ENCODE measurements at regions not wholly inside any gene's neighbourhood (a gene's known extent, or its start where the extent isn't known, plus 50 kb on each side); places are given as distances from the start of the nearest gene placed in this dataset.
"Not testable (repeated sequence)": the region's sequence is repeated elsewhere in the genome, so short reads cannot be mapped to it uniquely, and the experiment has no call there.

DNA sequence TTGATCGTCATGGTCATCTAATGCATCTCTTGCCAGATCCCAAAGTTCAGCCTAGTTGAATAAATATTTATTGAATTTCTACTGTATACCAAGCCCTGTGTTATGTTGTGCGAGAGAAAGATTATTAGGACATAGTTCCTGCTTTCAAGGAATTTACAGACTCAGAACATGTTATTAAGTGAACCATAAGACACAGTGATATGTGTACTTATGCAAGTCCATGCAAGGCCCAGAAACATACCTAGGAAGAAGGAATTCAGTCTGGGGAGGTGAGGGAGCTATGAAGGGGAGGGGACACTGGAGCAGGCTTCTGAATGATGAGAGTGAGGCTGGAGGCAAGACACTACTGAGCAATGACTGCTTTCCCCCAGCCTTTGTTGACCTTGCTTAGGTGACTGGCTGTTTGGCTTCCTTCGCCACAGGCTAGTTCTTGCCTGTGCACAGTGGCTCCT lies 81.4 kb downstream of the ACAA2 start:
- DNase-seq: peak; percentile 78

DNA sequence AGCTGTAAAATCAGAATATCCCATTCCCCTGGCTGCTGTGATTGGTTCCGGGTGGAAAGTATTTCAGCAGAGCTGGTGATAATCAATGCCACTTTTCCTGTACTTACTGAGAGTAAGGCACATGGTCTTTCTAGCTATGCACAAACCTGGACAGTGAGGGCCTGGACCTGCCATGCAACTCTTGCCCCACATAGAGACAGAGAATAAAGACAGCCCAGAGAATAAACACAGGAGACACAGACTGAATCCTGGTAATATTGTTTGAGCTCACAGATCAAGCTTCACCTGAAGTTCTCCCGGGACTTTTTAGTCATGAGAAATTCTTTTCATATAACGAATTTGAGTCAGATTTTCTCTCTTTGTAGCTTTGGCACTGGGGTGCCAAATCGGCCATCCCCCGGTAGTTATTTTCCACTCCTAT lies 81.9 kb downstream of the ACAA2 start:
- no peak for DNase-seq

DNA sequence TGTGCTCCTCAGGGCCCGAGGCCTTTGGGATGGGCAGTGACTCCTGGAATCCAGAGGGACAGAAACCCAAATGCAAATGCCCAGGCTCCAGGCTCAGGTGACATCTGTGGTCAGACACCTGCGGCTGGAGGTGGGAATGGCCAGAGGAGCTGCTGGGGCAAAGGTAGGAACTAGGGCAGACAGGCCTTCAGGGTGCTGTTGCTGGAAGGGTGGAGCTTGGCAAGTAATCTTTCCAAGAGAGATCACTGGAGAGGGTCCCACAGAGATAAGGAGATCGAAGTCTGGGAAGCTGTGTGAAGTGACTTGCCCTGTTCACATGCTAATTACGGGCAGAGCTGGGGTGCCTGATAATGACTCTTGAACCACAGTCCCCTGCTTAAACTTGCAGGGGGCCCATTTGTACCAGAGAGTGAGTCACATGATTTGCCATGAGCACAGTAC lies 82.4 kb downstream of the ACAA2 start:
- DNase-seq: peak; percentile 74

DNA sequence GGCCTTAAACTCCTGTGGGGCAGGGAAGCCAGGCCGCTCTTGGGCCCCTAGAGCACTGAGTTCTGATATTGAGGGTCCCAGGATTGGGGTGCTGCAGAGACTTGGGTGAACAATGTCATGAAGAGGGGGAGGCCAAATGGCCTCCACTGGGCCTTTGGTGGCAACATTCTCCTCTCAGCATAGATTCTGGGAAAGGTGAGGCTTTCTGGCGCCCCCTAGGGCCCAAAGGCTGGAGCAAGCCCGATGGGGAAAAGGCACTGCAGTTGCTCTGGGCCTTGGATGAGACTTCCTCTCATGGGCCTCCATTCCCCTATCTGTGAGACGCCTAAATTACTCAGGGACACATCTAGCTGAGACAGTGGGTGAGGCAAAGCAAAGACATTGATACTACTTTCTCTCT lies 84.8 kb downstream of the ACAA2 start:
- peak; percentile 72 for DNase-seq

DNA sequence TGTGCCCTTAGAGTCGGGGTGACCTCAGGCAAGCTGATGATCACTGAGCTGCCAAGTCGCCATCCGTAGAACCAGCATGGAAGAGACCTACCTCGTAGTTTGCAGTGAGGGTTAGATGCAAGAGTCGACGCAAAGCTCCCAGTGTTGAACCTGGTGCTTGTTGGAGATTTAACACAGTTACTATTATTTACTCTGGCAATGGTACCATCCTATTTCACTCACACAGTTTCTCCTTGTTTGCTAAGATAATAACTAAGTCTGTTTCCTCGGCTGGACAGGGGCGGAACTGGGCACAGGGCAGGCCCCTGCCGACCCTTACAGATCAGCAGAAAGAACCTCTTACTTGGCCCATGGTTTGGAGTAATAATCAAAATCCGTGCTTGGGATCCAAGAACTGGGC lies 85.5 kb downstream of the ACAA2 start:
- DNase-seq: no peak

DNA sequence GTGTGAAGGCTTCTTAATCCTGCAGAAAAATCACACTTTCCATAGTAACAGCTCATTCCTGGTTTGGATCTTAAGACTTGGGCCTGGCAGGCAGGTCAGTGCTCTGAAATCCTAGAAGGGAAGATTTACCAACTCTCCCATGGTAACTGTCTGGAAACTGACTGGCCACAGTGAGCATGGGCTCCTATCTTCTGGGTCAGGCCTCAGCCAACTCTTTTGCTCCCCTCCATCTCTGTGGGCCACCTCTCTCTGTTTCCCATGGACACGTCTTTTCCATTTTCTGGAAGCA lies 86.7 kb downstream of the ACAA2 start:
- no peak for DNase-seq

DNA sequence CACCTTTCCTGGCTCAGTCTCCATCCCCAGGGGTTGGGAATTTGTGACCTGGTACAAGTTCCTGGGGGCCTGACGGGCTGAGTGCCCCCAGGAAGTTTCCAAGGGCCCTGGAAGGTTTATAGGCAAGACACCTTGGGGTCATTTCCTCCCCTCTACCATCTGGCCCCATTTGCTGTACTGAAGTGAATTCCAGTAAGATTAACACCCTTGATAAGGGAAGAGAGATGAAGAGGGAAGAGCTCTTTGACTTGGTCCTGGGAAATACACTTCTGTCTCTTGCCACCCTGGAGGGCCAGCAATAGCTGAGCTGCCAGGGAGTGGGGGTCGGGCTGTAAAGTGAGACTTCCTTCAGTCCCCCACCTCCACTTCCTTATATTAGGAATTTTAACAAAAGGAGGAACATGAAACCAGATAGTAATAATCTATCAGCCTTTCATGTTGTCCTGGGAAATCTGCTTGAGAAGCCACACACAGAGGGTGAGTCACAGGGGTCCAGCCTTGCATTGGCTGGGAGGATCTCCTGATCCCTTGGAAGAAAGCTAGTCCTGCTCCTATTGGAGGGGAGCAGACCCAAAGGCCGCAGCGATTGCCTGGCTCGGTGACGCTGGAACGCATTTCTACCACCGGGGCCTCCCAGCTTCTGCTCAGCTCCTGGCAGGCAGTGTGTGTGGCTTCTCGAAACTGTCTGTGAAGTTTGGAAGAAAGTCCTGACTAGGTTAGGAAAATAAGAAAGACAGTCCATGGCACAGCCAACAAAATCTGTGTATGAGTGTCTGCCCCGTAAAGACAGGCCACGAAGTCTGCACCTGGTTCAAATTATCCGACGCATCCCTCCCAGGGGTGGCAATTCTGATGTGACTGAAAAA lies 87.3 kb downstream of the ACAA2 start:
- DNase-seq: peak; percentile 98

DNA sequence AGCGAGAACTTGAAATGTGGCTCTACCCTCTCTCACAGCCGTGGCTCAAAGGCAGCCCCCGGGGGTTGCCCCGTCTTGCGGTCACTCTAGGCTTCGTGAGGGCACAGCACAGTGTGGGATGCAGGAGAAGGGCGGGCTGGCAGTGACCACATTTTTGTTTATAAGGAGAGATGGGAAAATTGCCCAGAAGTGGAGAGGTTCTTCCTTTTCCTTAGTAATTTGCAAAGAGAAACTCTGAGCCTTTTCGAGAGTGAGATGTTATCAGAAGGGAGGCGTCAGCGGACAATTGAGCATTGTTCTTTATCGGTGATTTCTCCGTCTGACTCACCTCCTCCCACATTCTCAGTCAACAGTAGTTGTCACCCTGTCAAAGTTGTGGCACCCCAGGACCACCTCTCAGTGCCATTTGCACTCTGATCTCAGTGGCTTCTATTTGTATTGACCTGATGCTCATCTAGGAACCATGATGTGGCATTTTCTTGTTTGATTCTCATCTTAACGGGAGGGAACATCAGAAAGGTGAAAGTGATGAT lies 89.6 kb downstream of the ACAA2 start:
- DNase-seq: peak; percentile 88

DNA sequence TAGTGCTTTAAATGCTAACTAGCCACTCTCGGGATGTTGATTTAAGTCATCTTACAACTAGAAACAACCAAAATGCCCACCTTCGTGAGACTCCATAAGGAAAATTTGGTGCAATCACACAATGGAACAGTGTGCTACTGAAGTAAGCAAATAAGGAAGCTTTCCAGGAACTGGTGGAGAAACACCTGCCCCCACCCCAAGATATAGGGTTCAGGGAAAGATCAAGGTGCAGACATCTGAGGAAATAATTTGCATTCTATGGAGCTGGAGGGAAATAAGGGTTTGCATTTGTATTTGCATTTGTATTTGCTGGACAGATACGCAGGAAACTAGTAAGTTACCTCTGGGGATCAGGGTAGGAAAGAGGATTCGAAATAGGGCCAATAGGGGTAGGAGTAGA lies 90.9 kb downstream of the ACAA2 start:
- DNase-seq: no peak

DNA sequence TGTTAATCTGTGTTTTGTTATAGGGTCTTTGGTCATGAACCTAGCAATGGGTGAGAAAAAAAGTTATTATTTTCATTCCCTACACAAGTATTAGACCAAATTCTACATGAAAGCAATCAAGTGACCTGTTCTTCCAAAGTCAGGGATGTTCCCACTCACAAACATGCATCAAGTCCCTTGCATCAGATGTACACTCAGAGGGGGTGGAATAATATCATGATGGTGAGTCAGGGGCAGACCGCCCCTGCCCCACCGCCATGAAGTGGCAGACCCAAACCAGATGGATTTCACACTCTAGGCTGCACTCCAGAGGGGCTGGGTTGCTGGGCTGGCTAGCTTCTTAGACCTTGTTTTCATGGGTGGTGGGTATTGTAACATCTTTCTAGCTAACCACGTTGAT lies 91.4 kb downstream of the ACAA2 start:
- no peak for DNase-seq

DNA sequence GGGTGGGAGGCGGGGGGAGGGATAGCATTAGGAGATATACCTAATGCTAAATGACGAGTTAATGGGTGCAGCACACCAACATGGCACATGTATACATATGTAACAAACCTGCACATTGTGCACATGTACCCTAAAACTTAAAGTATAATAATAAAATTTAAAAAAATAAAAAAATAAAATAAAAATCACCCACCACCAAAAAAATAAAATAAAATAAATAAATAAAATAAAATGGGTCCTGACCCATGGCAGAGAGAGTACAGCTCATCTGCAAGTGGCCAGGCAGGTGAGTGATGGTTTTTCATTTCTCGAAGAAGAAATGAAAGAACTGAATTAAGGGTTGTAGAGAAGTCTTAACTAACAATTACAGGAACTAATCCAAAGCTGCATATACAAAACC lies 92.4 kb downstream of the ACAA2 start:
- not testable (repeated sequence) for DNase-seq

DNA sequence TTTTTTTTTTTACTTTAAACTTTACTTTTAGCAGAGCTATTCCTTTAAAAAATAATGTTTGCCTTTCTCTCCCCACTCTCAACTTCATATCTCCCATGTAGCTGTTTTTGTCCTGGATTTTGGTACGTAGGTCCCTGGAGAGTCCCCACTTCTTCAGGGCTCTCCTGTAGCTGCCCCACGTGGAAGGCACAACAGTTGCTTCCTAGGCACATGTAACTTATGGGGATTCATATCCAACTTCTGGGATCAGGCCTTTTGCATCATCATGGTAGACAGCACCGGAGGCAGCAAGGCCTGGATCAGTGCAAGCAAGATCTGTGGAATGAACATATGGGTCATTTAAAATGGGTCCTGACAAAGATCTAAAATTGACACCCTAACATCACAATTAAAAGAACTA lies 95.7 kb downstream of the ACAA2 start:
- no peak for DNase-seq

DNA sequence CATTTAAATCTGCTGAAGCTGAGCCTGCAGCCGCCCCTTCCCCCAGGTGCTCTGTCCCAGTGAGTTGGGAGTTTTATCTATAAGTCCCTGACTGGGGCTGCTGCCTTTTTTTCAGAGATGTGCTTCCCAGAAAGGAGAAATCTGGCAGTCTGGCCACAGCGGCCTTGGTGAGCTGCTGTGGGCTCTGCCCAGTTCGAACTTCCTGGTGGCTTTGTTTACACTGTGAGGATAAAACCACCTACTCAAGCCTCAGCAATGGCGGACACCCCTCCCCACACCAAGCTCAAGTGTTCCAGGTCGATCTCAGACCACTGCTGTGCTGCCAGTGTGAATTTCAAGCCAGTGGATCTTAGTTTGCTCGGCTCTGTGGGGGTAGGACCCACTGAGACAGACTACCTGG lies 97.3 kb downstream of the ACAA2 start:
- DNase-seq: no peak

DNA sequence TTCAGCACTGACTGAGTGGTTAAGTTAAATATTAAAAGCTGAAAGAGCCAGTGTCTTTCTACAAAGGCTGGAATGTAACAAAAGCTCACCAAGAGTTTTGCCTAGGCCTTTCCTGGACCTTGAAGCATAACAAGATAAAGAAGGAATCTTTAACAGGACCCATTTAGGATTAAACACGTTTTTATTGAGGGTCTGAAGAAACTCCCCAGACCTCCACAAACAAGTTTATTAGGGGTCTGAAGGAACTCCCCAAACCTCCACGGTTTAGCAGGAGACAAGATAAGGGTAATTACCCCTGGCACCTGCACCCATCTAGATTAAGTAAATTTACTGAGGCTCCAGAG lies 104.0 kb downstream of the ACAA2 start:
- no peak for DNase-seq

DNA sequence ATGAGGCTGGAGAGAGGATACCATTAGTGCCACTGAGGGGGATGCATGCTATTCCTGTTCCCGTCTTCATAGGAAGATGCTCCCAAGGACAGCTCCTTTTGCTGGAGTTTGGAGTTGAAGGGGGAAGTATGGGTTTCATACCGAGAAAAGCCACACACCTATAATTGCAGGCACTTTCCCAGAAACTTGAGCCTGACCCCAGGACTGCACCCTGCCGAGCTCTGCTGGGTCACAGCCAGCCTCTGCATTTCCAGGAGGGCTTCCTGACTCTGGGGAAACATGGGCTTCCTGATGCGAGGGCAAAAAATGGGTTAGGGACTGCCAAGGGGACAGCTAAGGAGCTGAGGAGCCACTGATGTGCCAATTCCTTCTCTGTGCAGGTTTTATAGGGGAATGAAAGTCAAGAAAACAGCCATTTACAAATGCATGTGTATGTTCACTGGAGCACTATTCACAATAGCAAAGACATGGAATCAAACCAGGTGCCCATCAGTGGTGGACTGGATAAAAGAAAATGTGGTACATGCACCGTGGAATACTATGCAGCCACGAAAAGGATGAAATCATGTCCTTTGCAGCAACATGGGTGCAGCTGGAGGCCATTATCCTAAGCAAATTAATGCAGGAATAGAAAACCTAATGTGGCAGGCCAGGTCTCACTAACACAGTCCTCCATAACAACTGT lies 104.5 kb downstream of the ACAA2 start:
- no peak for DNase-seq

DNA sequence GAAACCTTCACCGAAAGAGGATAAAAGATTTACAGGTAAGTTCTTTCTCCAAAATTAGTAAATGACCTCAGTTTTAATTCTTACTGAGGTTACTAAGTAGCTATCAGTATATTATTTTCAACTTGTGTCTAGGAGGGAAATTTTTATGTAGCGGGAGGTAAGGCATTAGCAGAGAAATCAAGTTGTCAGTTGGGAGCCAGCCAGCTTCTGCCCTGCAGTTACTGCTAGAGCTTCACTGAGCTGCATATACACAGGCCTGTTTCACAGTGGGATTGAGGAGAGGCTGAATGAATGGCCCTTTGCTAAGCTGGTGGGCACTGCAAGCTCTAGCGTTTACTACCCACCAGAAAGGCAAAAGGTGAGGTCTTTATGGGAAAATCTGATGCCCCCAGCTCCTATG lies 105.7 kb downstream of the ACAA2 start:
- DNase-seq: no peak

DNA sequence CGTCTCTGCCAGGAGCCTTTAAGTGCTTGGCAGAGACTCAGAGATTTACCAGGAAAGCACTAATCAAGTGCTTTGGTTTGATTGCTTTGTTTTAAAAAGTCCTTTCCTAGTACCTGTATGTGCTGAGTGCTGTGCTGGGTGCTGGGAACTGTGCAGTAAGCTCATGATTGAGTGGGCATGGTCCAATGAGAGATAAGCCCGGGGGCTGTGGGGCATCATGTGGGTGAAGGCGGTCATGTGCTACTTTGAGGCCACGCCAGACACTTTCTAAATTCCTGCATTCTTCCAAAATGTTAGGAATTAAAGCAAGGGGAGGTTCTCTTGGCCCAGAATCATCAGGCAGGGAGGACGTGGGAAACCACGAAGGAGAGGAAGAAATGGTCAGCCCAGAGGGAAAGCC lies 109.0 kb downstream of the ACAA2 start:
- DNase-seq: no peak

DNA sequence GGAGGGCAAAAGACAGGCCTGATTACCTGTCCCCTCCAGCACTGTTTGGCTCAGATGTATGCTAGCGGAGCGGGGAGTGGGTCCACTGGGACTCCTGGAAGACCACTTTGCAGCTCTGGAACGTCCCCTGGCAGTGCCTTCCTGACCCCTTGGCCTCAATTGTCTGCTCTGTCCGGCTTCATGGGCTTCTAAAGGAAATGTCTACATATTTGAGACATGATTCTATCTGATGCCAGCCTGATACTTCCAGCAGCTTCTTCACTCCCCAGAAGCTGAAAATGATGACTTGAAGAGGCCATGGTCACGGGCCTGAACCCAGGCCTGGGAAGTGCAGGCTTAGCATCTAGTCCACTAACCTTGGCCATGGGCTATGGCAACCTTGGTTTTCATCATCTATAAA lies 112.1 kb downstream of the ACAA2 start:
- no peak for DNase-seq

DNA sequence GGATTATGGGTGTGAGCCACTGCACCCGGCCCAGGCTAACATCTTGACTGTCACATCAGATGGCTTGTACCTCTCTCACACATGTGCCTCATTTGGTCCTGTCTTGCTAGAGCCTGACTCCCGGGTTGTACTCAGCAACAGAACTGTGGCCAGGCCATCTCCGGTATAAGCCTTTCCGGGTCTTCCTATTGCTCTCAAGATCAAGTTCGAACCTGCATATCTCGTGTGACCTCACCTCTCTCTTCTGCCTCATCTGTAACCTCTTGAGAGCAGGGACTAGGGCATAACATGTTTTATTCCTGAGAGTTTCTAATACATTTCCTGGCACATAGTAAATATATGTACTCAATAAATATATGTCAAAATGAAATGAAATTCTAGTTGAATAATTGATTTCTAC lies 114.0 kb downstream of the ACAA2 start:
- no peak for DNase-seq

DNA sequence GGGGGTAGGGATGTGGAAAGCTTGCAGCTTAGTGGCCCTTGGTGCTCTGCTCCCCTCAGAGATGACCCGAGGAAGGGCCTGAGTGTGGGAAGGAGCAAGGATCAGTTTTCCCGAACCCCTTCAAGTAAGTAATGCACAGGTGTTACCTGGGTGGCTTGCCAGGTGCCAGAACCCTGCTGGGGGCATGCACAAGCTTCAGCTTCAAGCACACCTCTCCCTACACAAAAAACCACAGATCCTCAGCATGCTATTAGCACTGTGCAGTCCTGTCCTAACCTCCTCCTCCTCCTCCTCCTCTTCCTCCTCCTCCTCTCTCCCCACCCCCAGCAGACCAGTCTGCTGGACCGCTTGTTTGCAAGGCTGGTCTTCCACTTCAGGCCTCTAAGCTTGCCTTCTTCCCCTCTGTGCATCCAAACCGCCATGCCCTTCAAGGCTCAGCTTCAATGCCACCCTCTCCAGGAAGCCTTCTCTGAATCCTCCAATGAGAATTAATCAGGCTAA lies 114.8 kb downstream of the ACAA2 start:
- DNase-seq: no peak

DNA sequence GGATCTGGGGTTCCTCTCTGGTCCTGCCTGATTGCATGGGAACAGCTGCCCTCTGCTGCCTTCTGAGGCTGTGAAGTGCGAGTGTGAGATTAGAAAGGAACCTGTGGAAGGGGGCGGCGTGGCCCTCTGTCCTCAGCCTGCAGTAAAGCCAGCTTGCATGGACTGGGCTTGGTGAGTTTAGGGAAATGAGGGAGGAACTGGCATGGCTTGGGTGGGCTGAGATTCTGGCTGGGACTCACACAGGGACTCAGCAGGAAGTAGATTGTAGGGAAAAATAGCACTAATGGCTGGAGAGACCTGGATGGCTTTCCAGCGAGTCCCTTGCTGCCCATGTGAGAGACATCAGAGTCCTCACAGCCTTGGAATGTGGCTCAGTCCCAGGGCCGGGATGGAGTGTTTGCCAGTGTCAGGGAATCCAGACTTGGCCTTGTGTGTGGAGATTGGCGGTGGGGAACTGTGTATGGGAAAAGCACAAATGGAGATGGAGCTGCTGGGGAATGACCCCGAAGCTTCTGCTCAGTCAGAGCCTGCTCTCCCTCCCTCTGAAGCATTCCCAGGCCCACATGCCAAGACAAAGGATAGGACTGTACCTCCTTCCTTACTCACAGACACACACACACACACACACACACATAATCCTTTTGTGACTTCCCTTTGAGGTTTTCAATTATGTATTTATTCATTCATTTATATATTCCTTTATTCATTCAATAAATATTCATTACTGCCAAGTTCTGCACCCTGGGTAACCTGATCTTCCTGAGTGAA lies 115.4 kb downstream of the ACAA2 start:
- peak; percentile 83 for DNase-seq

DNA sequence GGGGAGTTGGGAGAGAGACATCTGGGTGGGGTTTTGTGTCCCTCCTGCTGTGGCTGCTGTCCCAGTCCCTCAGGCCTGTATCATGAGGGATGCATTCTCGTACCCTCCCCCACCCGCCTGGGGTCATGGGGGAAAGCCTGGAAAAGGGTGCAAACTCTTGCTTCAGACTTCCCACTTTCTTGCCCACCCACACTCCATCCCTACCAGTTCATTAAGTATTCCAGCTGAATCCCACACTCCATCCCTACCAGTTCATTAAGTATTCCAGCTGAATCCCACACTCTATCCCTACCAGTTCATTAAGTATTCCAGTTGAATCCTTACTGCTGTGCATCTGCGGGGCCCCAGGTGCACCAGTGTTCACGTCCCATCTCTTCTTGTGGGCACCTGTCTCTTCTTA lies 116.3 kb downstream of the ACAA2 start:
- DNase-seq: no peak

DNA sequence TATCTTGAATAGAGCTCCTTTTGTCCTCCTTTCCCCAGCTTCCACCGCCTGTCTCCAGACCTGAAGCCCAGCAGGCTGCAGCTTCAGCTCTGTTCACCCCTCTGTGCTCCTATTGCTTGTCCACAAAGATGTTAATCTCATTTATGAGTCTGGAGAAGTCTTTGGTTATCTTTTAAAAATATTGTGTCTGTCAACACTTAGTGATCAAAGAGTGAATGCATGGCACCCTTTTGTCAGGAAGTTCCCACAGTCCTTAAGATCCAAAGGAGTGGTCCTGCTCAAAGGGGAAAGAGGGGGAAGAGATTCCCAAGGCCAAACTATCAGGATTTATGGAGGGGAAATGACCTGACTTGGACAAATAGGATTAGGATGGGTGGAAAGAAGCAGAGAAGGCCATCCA lies 118.9 kb downstream of the ACAA2 start:
- peak; percentile 80 for DNase-seq

DNA sequence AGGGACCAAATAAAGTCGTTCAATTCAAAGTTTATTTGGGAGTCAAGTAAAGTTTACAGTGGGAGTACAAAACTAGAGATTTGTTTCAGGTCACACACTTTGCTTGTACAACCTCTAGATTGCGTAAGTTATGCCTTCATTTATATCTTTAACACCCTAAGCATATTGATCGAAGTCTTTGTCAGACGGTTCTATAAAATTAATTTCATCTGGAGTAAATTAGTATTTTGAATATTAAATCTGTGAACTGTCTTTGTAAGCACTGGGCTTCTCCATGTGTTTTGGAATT lies 119.7 kb downstream of the ACAA2 start:
- no peak for DNase-seq
